ENCODE measurements at regions not wholly inside any gene's neighbourhood (a gene's known extent, or its start where the extent isn't known, plus 50 kb on each side); places are given as distances from the start of the nearest gene placed in this dataset.
A peak's percentile ranks its signal among the peaks of the same experiment; 100 is the strongest.

- no peak for DNase-seq
Observed at GRCh38 chr21:22630953-22631465, 1632.8 kb downstream of the NCAM2 start.

DNA sequence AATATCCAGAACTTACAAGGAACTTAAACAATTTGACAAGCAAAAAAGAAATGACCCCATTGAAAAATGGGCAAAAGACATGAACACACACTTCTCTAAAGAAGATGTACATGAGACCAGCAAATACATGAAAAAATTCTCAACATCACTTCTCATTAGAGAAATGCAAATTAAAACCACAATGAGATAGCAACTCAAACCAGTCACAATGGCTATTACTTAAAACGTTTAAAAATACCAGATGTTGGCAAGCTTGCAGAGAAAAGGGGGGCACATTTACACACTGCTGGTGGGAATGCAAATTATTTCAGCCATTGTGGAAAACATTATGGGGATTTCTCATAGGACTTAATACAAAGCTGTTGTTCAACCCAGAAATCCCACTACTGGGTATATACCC, 1634.0 kb downstream of the NCAM2 start:
- no peak for DNase-seq

DNA sequence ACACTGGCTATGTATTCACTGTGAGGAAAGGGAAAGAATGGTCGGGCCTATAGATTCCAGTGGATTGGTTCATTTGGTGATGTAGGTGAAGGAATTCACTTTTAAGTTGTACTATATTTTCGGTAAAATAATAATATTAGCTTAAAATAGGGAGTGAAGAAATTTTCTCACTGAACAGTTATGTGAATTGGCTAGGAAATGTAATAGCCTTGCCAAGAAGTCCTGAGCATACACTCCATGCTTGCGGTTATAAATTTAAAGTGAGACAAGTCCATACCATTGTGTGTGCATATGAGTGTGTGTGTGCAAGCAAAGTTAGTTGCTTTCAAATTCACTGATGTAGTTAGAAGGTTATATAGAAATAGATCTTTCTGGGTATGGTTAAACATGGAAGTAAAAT, 1651.0 kb downstream of the NCAM2 start:
- DNase-seq, result no peak

DNA sequence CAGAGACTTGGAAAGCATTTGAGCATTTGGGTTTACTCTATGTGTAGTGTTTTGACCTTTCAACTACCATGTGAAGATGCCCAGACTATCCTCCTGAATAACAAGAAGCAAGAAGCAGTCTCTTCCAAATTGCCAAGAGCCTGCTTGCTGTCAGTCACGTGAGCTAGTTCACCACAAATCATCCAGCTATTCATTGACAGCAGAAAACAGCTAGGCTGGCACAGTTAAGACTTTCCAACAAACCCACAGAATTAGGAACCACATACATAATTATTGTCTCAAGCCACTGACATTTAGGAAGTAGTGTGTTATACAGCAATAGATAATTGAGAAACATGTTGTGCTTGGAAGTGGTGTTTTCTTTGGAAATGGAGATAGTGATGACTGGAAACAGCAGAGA, 1652.0 kb downstream of the NCAM2 start:
- no peak for DNase-seq

- no peak for DNase-seq
Observed at GRCh38 chr21:22657781-22658180, 1659.6 kb downstream of the NCAM2 start.

DNA sequence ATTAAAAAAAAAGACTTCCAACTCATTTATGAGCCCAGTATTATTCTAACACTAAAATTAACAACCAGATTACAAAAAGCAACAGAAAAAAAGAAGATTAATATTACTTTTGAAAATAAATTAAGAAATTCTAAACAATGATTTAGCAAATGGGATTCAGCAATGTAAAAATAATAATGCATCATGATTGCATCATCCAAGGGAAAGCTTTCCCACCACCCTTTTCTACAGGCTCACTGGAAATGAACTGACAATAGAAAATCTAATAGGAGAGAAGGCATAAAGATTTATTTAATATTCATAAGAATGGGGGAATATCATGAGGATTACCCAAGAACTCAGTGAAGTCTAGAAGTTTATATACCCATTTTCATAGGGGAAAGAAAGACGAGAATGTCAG, 1671.9 kb downstream of the NCAM2 start:
- DNase-seq, result no peak

DNA sequence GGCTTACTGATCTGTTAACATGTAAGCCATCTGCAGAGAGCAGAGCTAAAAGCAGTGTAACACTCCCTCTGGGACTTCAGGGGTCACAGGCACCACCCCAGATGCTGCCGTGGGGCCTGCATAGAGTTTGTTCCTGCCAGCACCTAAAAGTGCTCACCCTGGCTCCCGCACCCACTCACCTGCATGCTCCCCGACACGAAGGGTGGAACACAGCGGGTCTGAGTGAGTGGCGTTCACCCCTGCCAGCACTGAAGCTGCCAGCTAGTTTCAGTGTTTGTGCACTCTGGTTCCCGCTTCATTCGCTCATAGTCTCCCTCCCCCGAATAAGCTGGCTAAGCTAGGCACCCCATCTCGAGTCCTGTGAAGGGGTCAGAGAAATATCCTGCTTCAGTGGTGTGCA, 1681.0 kb downstream of the NCAM2 start:
- no peak for DNase-seq

GRCh38 chr21:22691658-22692057, 1693.4 kb downstream of the NCAM2 start:
- no peak for DNase-seq

DNA sequence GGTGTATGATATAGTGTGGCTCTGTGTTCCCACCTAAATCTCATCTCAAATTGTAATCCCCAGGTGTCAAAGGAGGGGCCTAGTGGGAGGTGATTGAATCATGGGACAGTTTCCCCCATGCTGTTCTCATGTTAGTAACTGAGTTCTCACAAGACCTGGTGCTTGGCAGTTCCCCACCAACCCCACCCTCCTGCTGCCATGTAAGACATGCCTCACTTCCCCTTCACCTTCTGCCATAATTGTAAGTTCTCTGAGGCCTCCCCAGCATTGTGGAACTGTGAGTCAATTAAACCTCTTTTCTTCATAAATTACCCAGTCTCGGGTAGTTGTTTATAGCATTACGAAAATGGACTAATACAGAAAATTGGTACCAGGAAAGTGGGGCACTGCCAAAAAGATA, 1705.3 kb downstream of the NCAM2 start:
- no peak for DNase-seq

GRCh38 chr21:22710721-22711120, 1712.5 kb downstream of the NCAM2 start:
- DNase-seq, result no peak

DNA sequence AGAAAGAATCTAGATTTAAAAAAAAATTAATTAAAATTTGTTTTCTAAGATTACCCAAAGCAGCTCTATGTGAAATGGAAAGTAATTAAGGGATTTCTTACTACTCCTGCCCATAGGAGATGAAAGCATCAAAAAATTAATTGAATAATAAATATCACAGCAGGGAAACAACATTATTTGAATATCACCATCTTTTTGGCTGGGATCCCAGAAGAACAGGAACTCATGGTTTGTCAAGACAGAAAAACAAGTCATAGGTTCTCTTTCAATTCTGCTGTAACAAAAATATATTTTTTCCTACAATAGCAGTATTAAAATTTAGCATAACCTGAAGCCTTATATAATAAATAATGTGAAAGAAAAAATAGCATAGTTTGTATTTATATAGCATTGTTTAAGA, 1713.4 kb downstream of the NCAM2 start:
- no peak for DNase-seq

- no peak for DNase-seq
Observed at GRCh38 chr21:22725436-22725835, 1727.2 kb downstream of the NCAM2 start.

- DNase-seq, result no peak
Observed at GRCh38 chr21:22728091-22728490, 1729.9 kb downstream of the NCAM2 start.

GRCh38 chr21:22743085-22743484, 1744.9 kb downstream of the NCAM2 start:
- no peak for DNase-seq

GRCh38 chr21:22754746-22755145, 1756.5 kb downstream of the NCAM2 start:
- no peak for DNase-seq

- DNase-seq, result no peak
Observed at GRCh38 chr21:22758478-22758877, 1760.3 kb downstream of the NCAM2 start.

DNA sequence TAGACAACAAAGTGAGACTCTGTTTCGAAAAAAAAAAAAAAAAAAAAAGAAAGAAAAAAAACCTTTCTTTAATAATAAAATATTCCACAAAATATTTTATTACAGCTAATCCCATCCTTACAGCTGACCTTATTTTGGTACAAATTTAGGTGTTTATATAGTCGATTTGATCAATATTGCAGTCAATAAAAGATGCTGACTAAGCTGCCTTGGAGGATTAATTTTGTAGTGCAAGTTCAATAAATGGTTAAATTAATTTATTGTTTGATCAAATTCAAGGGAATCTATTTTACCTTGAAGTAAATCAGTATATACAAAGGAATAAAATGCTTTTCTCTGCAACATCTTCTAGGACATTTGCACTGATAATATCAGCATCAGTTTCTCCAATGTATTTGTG, 1764.3 kb downstream of the NCAM2 start:
- DNase-seq, result no peak

DNA sequence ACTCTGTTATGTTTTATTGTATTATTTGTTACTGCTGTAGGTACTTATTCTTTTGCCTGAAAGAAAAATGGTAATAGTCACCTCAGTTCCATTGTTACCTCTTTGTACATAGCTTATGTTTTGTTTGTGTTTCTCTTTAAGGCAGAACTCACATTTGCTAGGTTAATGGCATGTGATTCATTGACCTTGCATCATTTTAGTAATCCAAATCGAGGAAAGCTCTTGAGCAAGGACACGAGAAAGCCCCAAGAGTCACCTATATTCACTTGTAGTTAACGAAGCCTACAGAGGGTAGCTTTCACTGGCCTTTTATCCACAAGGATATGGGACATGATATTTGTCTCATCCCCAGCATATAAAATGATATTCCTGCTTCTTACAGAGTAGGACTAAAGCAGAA, 1765.2 kb downstream of the NCAM2 start:
- no peak for DNase-seq

- DNase-seq, result no peak
Observed at GRCh38 chr21:22764222-22764621, 1766.0 kb downstream of the NCAM2 start.

DNA sequence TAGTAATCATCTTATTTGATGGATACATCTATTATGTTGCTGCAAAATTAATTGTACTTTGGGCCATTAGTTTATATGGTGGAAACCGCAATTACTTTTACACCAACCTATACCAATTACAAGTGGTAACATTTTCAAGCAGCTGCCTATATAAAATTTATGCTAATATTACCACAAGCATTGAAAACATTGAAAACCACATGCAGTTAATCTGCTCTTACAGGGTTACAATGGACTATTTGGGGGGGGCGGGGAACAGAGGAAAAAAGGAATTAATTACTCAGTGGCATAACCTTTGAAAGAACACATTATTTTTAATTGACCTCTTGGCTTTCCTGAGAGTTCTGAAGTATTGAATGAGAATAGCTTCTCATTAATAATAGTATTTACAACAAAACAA, 1793.2 kb downstream of the NCAM2 start:
- no peak for DNase-seq

- DNase-seq, result peak in 2 of 6 experiments; percentile 41 to 60
Observed at GRCh38 chr21:22791986-22792560, 1793.9 kb downstream of the NCAM2 start.

DNA sequence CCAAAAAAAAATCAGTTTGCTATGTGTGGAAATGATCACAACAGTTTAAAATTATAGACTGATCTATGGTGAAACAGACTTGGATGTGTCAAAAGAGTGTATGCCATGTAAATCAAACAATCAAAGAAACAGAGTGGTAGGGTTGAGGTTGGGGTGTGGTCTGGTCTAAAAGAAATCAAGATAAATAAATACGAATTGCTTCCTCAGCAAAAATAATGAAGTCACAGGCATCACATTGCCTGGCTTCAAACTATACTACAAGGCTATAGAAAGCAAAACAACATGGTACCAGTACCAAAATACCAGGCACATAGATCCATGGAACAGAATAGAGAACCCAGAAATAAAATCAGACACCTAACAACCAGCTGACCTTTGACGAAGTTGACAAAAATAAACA, 1796.9 kb downstream of the NCAM2 start:
- no peak for DNase-seq

GRCh38 chr21:22795644-22796043, 1797.4 kb downstream of the NCAM2 start:
- DNase-seq, result no peak

DNA sequence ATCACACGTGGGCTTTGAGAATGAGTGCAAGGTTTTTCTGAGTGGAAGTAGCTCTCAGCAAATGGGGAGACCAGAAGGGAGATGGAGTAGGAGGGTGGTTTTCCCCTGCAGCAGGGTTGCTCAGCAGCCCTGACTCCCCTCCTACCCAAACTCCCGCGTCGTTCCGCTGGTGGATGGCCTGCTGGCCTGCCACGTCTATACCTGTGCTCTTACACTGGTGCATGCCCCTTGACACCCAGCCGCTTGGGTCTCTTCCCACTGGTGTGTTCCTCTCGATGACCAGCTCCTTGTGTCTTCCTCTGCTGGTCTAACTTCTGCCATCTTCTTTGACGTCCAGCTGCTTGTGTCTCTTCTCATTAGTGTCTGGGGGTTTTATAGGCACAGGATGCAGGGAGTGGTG, 1797.9 kb downstream of the NCAM2 start:
- DNase-seq, result no peak

GRCh38 chr21:22804151-22804550, 1805.9 kb downstream of the NCAM2 start:
- DNase-seq, result no peak

DNA sequence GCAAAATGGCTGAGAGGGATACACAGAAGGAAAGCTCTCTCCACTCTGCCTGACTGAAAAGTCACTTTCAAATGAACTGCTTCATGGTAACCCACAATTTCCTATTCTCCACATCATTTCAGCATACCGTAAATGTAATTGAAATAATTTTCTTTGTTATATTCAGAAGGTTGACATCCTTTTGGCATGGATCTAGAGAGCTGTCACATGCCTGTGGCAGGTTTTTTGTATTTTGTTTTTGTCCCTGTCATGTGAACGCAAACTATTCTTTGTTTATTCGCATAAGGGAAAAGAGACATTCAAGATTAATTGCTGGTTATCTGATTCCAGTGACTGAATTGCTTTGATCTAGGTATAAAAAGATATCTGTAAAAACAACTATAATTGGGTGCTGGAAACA, 1808.1 kb downstream of the NCAM2 start:
- DNase-seq, result no peak
